Epithelial cell of proximal tubule (primary cell): ENCODE measurements at regions not wholly inside any gene's neighbourhood (a gene's known extent, or its start where the extent isn't known, plus 50 kb on each side); places are given as distances from the start of the nearest gene placed in this dataset.

Source experiments
- DNase-seq: peaks from one replicate; pipeline ENCODE4 v3.0.0-alpha.2; 2011; ENCODE audit warnings: low read depth
- H3K4me3 ChIP-seq: 2 replicates; pipeline ENCODE4 v1.5.1; 2011; ENCODE audit warnings: low read depth, mild to moderate bottlenecking, low read length
- CTCF ChIP-seq: conservative IDR thresholded peaks from 2 replicates; pipeline ENCODE4 v1.5.1; 2012; ENCODE audit warnings: low read depth, mild to moderate bottlenecking, low read length

GRCh38 chr5:149435660-149436059, 56.6 kb upstream of the IL17B start:
- H3K4me3 ChIP-seq: no peak overlapping the region
- no peak for DNase-seq
- no peak for TF ChIP-seq CTCF

- DNase-seq: no peak
- no peak overlapping the region for H3K4me3 ChIP-seq
- no peak for TF ChIP-seq CTCF
Measured at GRCh38 chr5:149435015-149435376, 55.9 kb upstream of the IL17B start.

- DNase-seq: no peak
- peak; percentile 93 for TF ChIP-seq CTCF
- no peak overlapping the region for H3K4me3 ChIP-seq
Measured at GRCh38 chr5:149434162-149435014, 55.3 kb upstream of the IL17B start.

- TF ChIP-seq CTCF: no peak
- no peak for DNase-seq
- no peak overlapping the region for H3K4me3 ChIP-seq
Measured at GRCh38 chr5:149433524-149434131, 54.5 kb upstream of the IL17B start.

GRCh38 chr5:149432911-149433401, 53.9 kb upstream of the IL17B start:
- H3K4me3 ChIP-seq: no peak overlapping the region
- no peak for TF ChIP-seq CTCF
- DNase-seq: no peak

- no peak for TF ChIP-seq CTCF
- no peak for DNase-seq
- H3K4me3 ChIP-seq: no peak overlapping the region
Measured at GRCh38 chr5:149432376-149432775, 53.3 kb upstream of the IL17B start.
